ENCODE measurements at regions not wholly inside any gene's neighbourhood (a gene's known extent, or its start where the extent isn't known, plus 50 kb on each side); places are given as distances from the start of the nearest gene placed in this dataset.
"Not testable (repeated sequence)": the region's sequence is repeated elsewhere in the genome, so short reads cannot be mapped to it uniquely, and the experiment has no call there.

- no peak for DNase-seq (ENCODE audit: low read depth)
Measured at GRCh38 chr6:148602136-148602535, 144.7 kb upstream of the UST start.

- peak; percentile 23 for DNase-seq (ENCODE audit: low read depth)
Measured at GRCh38 chr6:148608199-148608951, 138.5 kb upstream of the UST start.

DNA sequence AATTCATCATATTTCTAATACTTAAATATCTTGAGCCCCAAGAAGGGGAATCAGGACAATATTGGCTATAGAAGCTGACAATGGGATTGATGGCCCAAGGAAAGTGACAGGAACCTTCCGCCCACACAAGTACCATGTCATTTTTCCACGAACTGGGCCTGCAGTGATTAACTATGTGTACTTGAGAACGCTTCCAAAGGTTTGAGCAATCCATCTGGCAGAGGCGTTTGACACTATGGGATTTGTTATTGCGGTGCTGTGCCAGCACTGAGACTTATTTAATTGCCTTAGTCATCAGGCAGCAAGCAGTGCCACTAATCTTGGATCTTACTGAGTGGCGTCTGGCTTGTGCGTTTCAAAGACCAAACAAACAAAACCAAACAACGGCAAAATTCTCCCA lies 135.6 kb upstream of the UST start:
- peak; percentile 60 for DNase-seq (ENCODE audit: low read depth)

DNA sequence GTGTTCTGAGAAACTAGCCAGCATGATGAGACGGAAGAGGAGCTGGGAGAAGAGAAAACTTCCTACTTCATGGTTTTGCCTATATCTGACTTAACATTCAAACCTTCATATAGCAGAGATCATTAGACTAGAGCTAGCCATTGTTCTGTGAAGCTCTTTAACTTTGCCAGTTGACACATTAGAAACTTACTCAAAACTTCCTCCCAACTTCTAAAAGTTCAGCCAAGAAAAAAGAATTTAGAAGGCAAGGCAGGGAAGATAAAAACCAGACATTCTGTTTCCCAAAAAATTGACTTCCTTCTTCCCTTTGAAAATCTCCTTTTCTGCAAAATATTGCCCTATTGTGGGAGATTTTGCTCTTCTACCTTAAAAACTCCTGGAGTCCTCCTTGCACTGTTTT lies 134.8 kb upstream of the UST start:
- no peak for DNase-seq (ENCODE audit: low read depth)

- DNase-seq (ENCODE audit: low read depth): no peak
Measured at GRCh38 chr6:148614602-148615001, 132.2 kb upstream of the UST start.

- no peak for DNase-seq (ENCODE audit: low read depth)
Measured at GRCh38 chr6:148616841-148617240, 130.0 kb upstream of the UST start.

GRCh38 chr6:148617530-148617929 lies 129.3 kb upstream of the UST start:
- peak; percentile 20 for DNase-seq (ENCODE audit: low read depth)

- DNase-seq (ENCODE audit: low read depth): no peak
Measured at GRCh38 chr6:148619891-148620290, 126.9 kb upstream of the UST start.

- DNase-seq (ENCODE audit: low read depth): no peak
Measured at GRCh38 chr6:148620579-148621298, 126.1 kb upstream of the UST start.

DNA sequence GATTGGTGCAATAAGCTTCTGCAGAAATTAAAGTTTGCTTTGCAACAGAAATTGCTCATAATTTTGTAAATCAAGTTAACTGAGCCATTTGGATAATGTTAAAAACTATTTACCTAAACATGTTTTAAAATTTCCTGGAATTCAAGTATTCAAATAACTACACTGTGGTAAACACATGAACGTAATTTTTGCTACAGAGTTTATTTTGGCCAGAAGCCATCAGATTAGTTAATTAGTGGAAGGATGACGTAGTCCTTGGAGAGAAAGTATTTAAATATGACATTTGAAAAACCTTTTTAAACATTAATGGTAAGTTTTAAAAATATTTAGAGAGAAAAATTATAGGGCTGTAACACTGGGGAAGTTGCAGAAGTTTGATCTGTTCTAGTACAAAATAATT lies 121.2 kb upstream of the UST start:
- no peak for DNase-seq (ENCODE audit: low read depth)

DNA sequence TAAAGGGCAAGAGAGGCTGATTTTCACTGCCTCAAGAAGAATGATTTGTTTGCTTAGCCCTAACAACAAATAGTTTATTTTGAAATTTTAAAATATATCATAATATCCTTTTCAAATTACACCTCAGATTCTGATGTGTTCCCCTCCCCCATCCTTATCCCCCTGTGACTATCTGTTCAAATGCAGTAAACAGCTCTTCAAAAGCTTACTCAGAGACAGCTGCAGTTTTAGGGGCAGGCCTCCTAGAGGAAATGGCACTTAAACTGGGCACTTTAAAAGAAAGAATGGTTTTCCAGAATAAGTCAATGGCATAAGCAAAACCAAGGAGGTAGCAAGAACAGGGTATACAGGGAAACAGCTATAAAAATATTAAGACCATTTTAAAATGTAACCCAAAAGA lies 118.6 kb upstream of the UST start:
- DNase-seq (ENCODE audit: low read depth): no peak

GRCh38 chr6:148629181-148629580 lies 117.6 kb upstream of the UST start:
- no peak for DNase-seq (ENCODE audit: low read depth)

GRCh38 chr6:148629592-148630465 lies 117.0 kb upstream of the UST start:
- DNase-seq (ENCODE audit: low read depth): no peak

GRCh38 chr6:148635070-148635743 lies 111.6 kb upstream of the UST start:
- no peak for DNase-seq (ENCODE audit: low read depth)

- not testable (repeated sequence) for DNase-seq (ENCODE audit: low read depth)
Measured at GRCh38 chr6:148641836-148642235, 105.0 kb upstream of the UST start.

GRCh38 chr6:148643208-148643607 lies 103.6 kb upstream of the UST start:
- not testable (repeated sequence) for DNase-seq (ENCODE audit: low read depth)

DNA sequence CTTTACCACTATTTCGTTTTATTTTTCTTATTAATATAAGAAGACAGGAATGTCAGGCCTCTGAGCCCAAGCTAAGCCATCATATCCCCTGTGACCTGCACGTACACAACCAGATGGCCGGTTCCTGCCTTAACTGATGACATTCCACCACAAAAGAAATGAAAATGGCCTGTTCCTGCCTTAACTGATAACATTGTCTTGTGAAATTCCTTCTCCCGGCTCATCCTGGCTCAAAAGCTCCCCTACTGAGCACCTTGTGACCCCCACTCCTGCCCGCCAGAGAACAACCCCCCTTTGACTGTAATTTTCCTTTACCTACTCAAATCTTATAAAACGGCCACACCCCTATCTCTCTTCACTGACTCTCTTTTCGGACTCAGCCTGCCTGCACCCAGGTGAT lies 101.8 kb upstream of the UST start:
- DNase-seq (ENCODE audit: low read depth): not testable (repeated sequence)

GRCh38 chr6:148648754-148649453 lies 97.9 kb upstream of the UST start:
- no peak for DNase-seq (ENCODE audit: low read depth)

GRCh38 chr6:148649454-148649963 lies 97.3 kb upstream of the UST start:
- DNase-seq (ENCODE audit: low read depth): no peak

DNA sequence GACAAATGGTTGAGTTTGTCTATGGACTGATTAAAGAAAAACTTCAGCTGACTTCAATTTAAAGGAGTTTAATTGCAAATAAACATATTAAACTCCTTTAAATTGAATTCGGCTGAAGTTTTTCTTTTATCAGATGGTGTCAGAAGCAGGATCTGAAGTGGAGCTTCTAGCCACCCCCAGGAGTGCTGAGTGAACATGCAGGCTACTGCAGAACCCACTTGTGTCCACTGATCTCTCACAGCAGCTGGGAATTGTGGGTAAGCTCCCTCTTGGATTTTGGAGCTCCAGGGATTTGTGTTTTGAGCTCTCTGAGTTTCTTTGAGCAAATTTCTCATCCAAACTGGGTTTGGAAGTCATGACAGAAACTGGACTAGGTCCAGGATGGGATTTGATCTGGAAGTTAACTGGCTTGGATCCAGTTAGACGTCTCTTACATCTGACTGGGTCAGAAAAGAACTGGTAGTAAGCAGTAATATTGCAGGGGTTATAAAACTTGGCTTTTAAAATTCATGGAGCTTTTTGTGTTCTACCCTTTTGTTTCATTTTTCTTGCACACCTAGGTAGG lies 95.8 kb upstream of the UST start:
- DNase-seq (ENCODE audit: low read depth): no peak

DNA sequence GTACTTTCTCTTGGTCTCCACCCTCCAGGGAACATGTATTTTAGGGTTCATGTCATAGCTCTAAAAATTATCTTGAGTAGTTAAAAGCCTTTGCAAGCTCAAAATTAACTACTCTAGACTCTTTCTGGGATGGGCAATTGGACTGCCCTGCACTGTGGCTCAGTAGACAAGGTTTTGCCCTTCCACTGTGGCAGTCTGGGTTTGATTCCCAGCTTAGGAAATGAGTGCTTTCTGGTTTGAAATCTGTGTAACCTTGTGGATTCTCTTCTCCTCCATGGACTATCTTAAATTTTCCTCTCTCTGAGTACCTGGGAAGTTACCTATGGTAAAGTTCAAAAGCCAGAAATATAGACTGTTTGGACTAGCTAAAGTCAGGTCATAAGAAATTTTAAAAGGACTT lies 94.6 kb upstream of the UST start:
- DNase-seq (ENCODE audit: low read depth): no peak

Measured in RPMI7951 (cell line).